ENCODE measurements at regions not wholly inside any gene's neighbourhood (a gene's known extent, or its start where the extent isn't known, plus 50 kb on each side); places are given as distances from the start of the nearest gene placed in this dataset.
A peak's percentile ranks its signal among the peaks of the same experiment; 100 is the strongest.

DNA sequence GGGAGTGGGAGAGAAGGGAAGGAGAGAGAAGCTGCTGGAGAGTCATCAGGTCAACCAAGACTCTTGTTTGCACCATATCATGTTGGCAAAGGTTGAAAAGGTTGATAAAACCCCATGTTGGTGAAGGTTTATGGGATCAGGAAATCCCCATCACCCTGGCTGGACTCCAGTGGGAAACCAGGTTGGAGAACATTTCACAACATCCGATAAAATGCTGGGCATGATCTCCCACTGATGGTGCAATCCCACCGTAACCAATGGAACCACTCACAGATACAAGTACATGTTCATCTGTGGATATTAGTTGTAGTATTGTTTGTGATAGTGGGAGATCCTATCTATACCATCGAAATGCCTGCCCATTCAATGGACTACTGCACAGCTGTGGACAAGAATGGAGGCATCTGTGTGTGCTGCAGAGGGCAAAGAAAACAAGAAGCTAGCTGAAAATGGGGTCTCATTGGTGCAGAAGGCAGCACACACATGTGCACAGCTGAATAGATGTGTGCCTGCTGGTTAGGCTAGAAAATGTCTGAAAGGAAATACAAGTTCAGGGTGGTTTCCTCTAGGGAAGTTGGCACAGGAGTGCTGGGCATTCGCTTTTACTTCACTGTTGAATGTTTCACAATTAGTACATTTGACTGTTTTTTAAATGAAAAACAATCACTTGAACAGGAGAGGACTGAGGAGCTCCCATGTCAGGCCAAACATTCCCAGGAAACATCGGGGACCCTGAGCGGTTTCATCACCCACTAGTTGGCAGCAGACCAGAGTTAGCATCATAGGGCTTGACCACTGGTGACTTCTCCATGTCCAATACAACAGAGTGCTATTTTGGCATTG is 80.4 kb upstream of the MGMT start:
- Histone ChIP-seq H3K27me3 (no peaks in the 10 kb centered on the region), H3K27ac (no peak overlapping the region), H3K9me3 (no peaks in the 10 kb centered on the region), H3K4me1 (no peaks in the 10 kb centered on the region), H3K36me3 (no peaks in the 10 kb centered on the region), H3K4me3 (no peak overlapping the region)
- TF ChIP-seq, protein P1, sequence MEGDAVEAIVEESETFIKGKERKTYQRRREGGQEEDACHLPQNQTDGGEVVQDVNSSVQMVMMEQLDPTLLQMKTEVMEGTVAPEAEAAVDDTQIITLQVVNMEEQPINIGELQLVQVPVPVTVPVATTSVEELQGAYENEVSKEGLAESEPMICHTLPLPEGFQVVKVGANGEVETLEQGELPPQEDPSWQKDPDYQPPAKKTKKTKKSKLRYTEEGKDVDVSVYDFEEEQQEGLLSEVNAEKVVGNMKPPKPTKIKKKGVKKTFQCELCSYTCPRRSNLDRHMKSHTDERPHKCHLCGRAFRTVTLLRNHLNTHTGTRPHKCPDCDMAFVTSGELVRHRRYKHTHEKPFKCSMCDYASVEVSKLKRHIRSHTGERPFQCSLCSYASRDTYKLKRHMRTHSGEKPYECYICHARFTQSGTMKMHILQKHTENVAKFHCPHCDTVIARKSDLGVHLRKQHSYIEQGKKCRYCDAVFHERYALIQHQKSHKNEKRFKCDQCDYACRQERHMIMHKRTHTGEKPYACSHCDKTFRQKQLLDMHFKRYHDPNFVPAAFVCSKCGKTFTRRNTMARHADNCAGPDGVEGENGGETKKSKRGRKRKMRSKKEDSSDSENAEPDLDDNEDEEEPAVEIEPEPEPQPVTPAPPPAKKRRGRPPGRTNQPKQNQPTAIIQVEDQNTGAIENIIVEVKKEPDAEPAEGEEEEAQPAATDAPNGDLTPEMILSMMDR (IDR thresholded peaks at IDR 0.05): no peak
- TF ChIP-seq POLR2AphosphoS5 (IDR thresholded peaks at IDR 0.05; ENCODE audit: insufficient read depth in 1 of 2, low read depth in 1 of 2) (no peak), POLR2A (IDR thresholded peaks at IDR 0.05) (no peak)
- intact Hi-C loops (cut with DNase I): no loop called here
- peak in 1 of 2 donors; percentile 42 for DNase-seq (ENCODE audit: extremely low spot score in 2 of 2)

DNA sequence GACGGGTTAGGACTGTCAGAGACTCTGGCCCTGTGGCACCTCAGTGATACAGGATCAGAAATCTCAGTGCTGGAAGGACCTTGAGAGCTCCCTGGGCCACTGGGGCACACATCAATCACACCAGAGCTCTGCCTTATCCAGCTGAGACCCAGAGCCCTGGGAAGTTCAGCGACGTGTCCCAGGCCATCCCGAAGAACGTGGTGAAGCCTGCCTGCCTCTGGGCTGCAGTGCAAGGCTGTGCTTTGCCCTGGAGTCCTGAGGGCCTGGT is 79.8 kb upstream of the MGMT start:
- DNase-seq (ENCODE audit: extremely low spot score in 2 of 2): peak in 1 of 2 donors; percentile 71
- H3K9me3 ChIP-seq: no peaks in the 10 kb centered on the region

DNA sequence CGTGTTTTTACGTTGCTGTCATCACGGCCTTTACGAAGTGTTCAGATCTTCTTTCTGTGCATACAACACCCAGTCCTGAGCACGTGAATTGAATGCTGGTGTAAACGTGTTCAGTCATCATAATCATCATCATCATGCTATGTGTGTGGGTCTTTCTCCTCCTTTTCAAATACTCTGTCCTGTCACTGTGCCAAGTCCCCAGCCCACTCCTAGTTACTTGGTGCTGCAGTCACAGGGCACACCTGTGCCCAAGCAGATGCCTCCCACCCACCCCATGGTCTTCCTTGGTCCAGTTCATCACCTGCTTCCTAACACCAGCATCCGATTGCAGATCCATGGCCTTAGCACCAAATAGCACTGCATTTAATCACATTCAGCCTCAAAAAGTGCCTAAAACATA is 78.6 kb upstream of the MGMT start:
- DNase-seq (ENCODE audit: extremely low spot score in 2 of 2): peak in 1 of 2 donors; percentile 86
- intact Hi-C loops (cut with DNase I): no loop called here
- Histone ChIP-seq H3K4me3 (no peak overlapping the region), H3K36me3 (no peaks in the 10 kb centered on the region), H3K27me3 (no peaks in the 10 kb centered on the region), H3K9me3 (no peaks in the 10 kb centered on the region), H3K27ac (no peak overlapping the region), H3K4me1 (no peaks in the 10 kb centered on the region)
- TF ChIP-seq, protein P1 (IDR thresholded peaks at IDR 0.05): no peak
- TF ChIP-seq POLR2A (IDR thresholded peaks at IDR 0.05) (no peak), POLR2AphosphoS5 (IDR thresholded peaks at IDR 0.05; ENCODE audit: insufficient read depth in 1 of 2, low read depth in 1 of 2) (no peak)

More for the DNA sequence above, 79.8 kb upstream of the MGMT start:
- intact Hi-C loops (cut with DNase I): no loop called here
- no peak overlapping the region for H3K27ac ChIP-seq
- no peaks in the 10 kb centered on the region for H3K4me1 ChIP-seq
- no peaks in the 10 kb centered on the region for H3K27me3 ChIP-seq
- H3K4me3 ChIP-seq: no peak overlapping the region
- TF ChIP-seq POLR2A (IDR thresholded peaks at IDR 0.05): no peak
- TF ChIP-seq, protein P1 (IDR thresholded peaks at IDR 0.05): no peak
- TF ChIP-seq POLR2AphosphoS5 (IDR thresholded peaks at IDR 0.05; ENCODE audit: insufficient read depth in 1 of 2, low read depth in 1 of 2): no peak
- no peaks in the 10 kb centered on the region for H3K36me3 ChIP-seq

DNA sequence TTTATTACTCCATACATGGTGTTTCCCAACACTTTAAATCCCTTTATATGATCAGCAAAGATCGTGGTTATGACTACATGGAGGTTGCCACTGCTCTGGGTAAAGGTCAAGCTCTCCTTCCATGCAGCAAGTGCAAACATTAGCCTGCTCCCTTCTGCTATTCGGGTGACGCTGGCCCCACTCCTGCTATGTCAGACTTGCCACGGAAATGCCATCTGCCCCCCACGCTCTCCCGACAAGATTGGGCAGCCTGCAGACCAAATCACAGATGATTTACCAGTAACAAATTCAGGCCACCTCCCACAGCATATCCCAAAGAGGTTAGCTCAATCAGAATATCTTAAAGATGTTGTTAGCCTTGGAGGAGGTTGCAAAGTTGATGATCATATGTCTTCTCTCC is 77.8 kb upstream of the MGMT start:
- TF ChIP-seq, protein P1 (IDR thresholded peaks at IDR 0.05): no peak
- TF ChIP-seq POLR2AphosphoS5 (IDR thresholded peaks at IDR 0.05; ENCODE audit: insufficient read depth in 1 of 2, low read depth in 1 of 2) (no peak), POLR2A (IDR thresholded peaks at IDR 0.05) (no peak)
- H3K36me3 ChIP-seq: no peaks in the 10 kb centered on the region

DNA sequence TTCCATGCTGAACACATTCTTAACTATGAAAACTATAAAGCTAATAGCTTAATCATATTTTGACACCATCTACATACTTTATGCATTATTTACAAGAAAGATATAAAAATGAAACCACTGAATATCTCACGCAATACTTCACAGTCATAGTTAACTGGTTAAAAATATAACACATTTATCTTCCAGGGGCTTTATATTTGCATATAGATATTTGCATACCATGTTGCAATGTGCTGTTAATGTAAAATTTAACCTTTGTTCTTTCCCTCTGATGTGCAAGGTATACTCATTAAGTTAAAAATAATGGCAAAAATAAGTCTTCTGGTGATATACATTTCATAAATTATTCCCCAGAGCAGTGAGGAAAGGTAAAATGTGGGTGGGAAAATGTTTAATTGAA is 76.9 kb upstream of the MGMT start:
- intact Hi-C loops (cut with DNase I): no loop called here
- no peaks in the 10 kb centered on the region for H3K9me3 ChIP-seq

More for the DNA sequence above, 77.8 kb upstream of the MGMT start:
- Histone ChIP-seq H3K27me3 (no peaks in the 10 kb centered on the region), H3K27ac (no peak overlapping the region), H3K4me1 (no peaks in the 10 kb centered on the region), H3K4me3 (no peak overlapping the region), H3K9me3 (no peaks in the 10 kb centered on the region)
- no peak for DNase-seq (ENCODE audit: extremely low spot score in 2 of 2)
- intact Hi-C loops (cut with DNase I): no loop called here

More for the DNA sequence above, 76.9 kb upstream of the MGMT start:
- H3K4me1 ChIP-seq: no peaks in the 10 kb centered on the region
- TF ChIP-seq, protein P1 (IDR thresholded peaks at IDR 0.05): no peak
- TF ChIP-seq POLR2AphosphoS5 (IDR thresholded peaks at IDR 0.05; ENCODE audit: insufficient read depth in 1 of 2, low read depth in 1 of 2) (no peak), POLR2A (IDR thresholded peaks at IDR 0.05) (no peak)
- no peak overlapping the region for H3K4me3 ChIP-seq
- H3K36me3 ChIP-seq: no peaks in the 10 kb centered on the region
- no peak for DNase-seq (ENCODE audit: extremely low spot score in 2 of 2)
- no peak overlapping the region for H3K27ac ChIP-seq
- no peaks in the 10 kb centered on the region for H3K27me3 ChIP-seq
